ENCODE measurements at regions not wholly inside any gene's neighbourhood (a gene's known extent, or its start where the extent isn't known, plus 50 kb on each side); places are given as distances from the start of the nearest gene placed in this dataset.

DNA sequence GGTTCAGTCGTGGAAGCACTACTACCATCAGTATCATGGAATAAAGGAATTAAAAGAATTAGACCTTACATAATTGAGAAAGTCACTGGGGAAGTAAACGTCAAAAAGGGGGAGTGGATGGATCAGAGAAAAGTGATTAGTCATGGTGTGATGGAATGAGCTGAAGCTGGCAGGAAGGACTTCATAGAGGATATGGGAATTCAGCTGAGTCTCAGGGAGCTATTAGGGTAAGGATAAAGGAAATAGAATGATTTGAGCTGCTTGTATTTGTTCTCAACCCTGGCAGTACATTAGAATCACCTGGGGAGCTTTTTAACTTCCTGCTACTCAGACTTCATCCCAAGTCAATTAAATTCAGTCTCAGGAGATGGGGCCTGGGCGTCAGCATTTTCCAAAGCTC, 53.4 kb upstream of the SETBP1 start:
- DNase-seq: no peak

DNA sequence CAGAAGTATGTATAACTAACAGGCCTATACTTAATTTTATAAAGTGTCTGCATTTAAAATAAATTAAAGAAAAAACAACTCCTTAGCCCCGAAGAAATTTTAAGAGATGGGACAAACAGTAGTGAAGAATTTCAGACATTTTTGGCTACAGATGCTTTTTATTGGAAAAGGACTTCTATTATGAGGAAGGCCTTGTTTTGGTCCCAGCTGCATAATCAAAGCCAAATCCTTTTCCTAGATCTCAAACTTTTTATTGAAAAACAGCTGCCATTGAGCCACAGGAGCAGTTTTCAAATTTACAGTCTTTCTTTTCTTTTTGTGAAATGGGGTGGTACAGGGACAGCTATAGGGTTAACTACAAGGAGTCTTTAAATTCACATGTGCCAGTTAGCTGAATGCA, 51.3 kb upstream of the SETBP1 start:
- DNase-seq: no peak

DNA sequence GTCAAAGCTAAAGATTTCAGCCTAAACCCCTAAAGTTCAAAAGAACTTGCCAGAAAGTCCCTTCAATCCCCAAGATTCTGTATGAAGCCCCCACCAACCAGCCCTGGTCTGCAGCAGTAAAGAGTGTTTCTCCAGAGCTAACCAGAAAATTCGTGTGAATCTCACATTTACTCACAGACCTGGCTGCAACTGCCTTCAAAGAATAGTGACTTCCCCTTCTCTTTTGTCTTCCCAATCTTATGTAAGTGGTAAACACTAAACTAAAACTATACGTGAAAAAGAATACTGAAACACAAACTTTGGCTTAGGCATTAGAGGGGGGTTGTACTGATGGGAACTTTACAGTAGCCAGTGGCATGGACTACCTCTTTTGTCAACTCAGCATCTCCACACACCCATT, 50.6 kb upstream of the SETBP1 start:
- DNase-seq: no peak
